ENCODE measurements at regions not wholly inside any gene's neighbourhood (a gene's known extent, or its start where the extent isn't known, plus 50 kb on each side); places are given as distances from the start of the nearest gene placed in this dataset.

GRCh38 chr6:119890470-119890869 lies 540.9 kb upstream of the MAN1A1 start:
- TF ChIP-seq, protein P1, sequence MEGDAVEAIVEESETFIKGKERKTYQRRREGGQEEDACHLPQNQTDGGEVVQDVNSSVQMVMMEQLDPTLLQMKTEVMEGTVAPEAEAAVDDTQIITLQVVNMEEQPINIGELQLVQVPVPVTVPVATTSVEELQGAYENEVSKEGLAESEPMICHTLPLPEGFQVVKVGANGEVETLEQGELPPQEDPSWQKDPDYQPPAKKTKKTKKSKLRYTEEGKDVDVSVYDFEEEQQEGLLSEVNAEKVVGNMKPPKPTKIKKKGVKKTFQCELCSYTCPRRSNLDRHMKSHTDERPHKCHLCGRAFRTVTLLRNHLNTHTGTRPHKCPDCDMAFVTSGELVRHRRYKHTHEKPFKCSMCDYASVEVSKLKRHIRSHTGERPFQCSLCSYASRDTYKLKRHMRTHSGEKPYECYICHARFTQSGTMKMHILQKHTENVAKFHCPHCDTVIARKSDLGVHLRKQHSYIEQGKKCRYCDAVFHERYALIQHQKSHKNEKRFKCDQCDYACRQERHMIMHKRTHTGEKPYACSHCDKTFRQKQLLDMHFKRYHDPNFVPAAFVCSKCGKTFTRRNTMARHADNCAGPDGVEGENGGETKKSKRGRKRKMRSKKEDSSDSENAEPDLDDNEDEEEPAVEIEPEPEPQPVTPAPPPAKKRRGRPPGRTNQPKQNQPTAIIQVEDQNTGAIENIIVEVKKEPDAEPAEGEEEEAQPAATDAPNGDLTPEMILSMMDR (IDR thresholded peaks at IDR 0.05), result no peak
- TF ChIP-seq POLR2A (IDR thresholded peaks at IDR 0.05), result no peak

All from body of pancreas (tissue), 4 donors.